Right lobe of liver (tissue), 6 donors: ENCODE measurements at regions not wholly inside any gene's neighbourhood (a gene's known extent, or its start where the extent isn't known, plus 50 kb on each side); places are given as distances from the start of the nearest gene placed in this dataset.

Source experiments
- ATAC-seq, 4 donors: fragments of 200-7000 bp; cut with Tn5 transposase; one replicate each; pipeline ENCODE4 v1.9.1; 2020; ENCODE audit warnings: mild to moderate bottlenecking in 4 of 4, moderate library complexity in 4 of 4
- DNase-seq, 3 donors: peaks; one replicate each; pipeline ENCODE4 v3.0.0-alpha.2; 2020
- H3K27ac ChIP-seq, 3 donors: fragments of 200-600 bp; one replicate each; pipeline ENCODE4 v1.8.0; 2022
- H3K27me3 ChIP-seq, 2 donors: fragments of 200-600 bp; one replicate each; pipeline ENCODE4 v1.8.0; 2022
- H3K36me3 ChIP-seq, 4 donors: fragments of 200-600 bp; sonication (generic) in 1 of 4; one replicate each; pipeline versions ENCODE4 v1.5.1 to v1.8.0; 2017 to 2022; ENCODE audit warnings: control low read depth in 1 of 4
- H3K4me1 ChIP-seq, 4 donors: fragments of 200-600 bp; sonication (generic) in 1 of 4; one replicate each; pipeline versions ENCODE4 v1.5.1 to v1.8.0; 2017 to 2022; ENCODE audit warnings: control low read depth in 1 of 4
- H3K4me3 ChIP-seq, 3 donors: fragments of 200-600 bp; one replicate each; pipeline ENCODE4 v1.8.0; 2022
- H3K9me3 ChIP-seq, 4 donors: fragments of 200-600 bp; sonication (generic) in 1 of 4; one replicate each; pipeline versions ENCODE4 v1.5.1 to v1.8.0; 2017 to 2022; ENCODE audit warnings: control low read depth in 1 of 4
- POLR2A ChIP-seq: fragments of 450-650 bp; IDR thresholded peaks from one replicate; pipeline ENCODE4 v1.6.1; 2017; ENCODE audit warnings: antibody characterized with exemption, mild to moderate bottlenecking
- WGBS: methylation state at CpG from one replicate; pipeline ENCODE4 v1.1.6; 2018; ENCODE audit warnings: low coverage, low lambda C conversion rate; ENCODE audit not compliant: insufficient coverage; ENCODE audit errors: missing lambda C conversion rate; 5-methylcytosine and 5-hydroxymethylcytosine counted together
- intact Hi-C, 2 donors: fragments of 100-400 bp; cut with DNase I; formaldehyde crosslinking; loops; one replicate each; pipeline versions ENCODE4 v1.11.2 to v1.14.1; 2022
- TF ChIP-seq, protein P1 (sequence below), 4 donors: fragments of 200-600 bp in 3 of 4; fragments of 450-650 bp in 1 of 4; IDR thresholded peaks; one replicate each; pipeline versions ENCODE4 v1.5.1 to v1.8.0; 2016 to 2022; ENCODE audit warnings: antibody characterized with exemption in 4 of 4, mild to moderate bottlenecking in 2 of 4
- donor health status: DM: no; HTN: yes; CAD: no.
- donor health status: DM: no; HTN: no; CAD: no.
- donor health status: DM: no; HTN: no; CAD: no.
- donor health status: DM: no; HTN: yes; CAD: no.
- donor health status: DM: no; HTN: yes; CAD: no.

DNA sequence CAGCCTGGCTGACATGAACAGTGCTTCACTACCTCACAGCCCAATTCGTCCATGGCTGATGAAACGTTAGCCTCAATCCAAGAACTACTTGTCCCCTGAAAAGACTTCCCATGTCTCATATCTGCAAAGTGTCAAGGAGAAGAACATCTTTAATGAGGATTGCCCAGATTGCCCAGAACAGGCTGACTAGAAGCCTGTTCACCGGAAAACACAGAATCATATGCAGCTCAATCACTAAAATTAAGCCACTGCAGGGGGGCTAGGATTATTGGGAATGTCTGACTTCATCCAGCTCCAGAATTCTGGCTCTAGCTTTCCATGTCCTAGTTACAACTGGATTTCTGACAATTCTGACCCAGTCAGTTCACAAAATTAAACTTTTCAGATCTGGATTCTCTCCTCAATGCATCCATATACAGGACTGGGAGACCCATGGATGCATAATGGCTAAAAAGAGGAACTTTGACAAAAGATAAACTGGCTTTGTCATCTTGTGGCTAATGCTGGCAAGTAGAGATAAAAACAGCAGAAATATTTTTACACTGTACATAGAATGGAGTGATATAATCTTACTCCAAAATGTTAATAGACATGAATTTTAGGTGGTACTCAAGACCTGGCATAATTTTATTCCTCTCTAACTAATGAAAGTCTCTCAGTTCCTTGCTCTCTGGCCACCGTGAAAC, 467.0 kb upstream of the POT1 start:
- Histone ChIP-seq H3K9me3 (no peaks in the 10 kb centered on the region), H3K36me3 (no peaks in the 10 kb centered on the region), H3K4me3 (no peak overlapping the region), H3K27me3 (no peaks in the 10 kb centered on the region), H3K27ac (no peak overlapping the region), H3K4me1 (no peaks in the 10 kb centered on the region)
- no peak for TF ChIP-seq POLR2A
- no peak for ATAC-seq
- no peak for DNase-seq
- intact Hi-C loops, result no loop called here
- 30% methylated on average over 4 of the region's 4 CpGs for WGBS

DNA sequence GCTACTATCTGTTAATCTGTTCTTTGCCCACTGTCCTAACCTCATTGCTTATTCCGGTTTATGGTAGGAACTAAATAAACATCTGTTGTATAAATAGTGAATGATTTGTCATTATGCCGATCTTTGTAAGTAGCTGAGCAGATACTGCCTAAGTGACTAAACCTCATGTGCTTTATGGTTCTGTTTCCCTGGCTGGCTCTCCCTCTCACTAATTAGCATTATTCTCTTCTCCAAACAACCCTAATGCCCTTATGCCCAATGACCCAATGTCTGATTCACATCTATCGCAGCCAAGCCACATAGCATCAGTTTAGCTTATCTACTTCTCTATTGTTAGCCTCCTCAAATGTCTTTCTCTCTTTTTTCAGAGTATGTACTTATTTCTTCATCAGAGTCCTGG, 462.3 kb upstream of the POT1 start:
- DNase-seq (no peak), ATAC-seq (no peak)
- no peak for TF ChIP-seq POLR2A
- TF ChIP-seq, protein P1, sequence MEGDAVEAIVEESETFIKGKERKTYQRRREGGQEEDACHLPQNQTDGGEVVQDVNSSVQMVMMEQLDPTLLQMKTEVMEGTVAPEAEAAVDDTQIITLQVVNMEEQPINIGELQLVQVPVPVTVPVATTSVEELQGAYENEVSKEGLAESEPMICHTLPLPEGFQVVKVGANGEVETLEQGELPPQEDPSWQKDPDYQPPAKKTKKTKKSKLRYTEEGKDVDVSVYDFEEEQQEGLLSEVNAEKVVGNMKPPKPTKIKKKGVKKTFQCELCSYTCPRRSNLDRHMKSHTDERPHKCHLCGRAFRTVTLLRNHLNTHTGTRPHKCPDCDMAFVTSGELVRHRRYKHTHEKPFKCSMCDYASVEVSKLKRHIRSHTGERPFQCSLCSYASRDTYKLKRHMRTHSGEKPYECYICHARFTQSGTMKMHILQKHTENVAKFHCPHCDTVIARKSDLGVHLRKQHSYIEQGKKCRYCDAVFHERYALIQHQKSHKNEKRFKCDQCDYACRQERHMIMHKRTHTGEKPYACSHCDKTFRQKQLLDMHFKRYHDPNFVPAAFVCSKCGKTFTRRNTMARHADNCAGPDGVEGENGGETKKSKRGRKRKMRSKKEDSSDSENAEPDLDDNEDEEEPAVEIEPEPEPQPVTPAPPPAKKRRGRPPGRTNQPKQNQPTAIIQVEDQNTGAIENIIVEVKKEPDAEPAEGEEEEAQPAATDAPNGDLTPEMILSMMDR (IDR thresholded peaks at IDR 0.05), result no peak
- H3K4me3 ChIP-seq, result no peak overlapping the region
- 58% methylated on average over 3 of the region's 3 CpGs for WGBS
- H3K27ac ChIP-seq, result no peak overlapping the region
- H3K36me3 ChIP-seq, result no peaks in the 10 kb centered on the region
- intact Hi-C loops, result no loop called here
- no peaks in the 10 kb centered on the region for H3K27me3 ChIP-seq
- H3K4me1 ChIP-seq, result no peaks in the 10 kb centered on the region
- H3K9me3 ChIP-seq, result no peaks in the 10 kb centered on the region

DNA sequence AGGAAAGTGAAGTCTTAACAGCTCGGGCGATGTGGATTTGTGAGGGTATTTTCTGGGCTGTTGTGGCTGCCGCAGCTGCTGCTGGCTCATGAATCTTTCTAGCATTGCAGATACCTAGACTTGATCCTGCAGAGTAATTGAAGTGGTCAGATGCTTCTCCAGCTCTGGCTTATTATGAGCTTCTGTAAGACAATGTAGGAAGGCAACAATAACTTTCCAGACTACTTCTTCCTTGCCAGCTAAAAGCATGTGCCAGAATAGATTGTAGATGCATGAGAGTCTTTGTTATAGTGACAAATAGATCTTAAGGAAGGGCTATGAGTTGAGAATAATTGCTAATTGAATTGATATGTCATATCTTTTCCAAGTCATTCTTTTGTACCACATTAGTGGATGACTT, 461.4 kb upstream of the POT1 start:
- WGBS, result 36% methylated on average over 3 of the region's 3 CpGs
- ATAC-seq, result no peak
- Histone ChIP-seq H3K27me3 (no peaks in the 10 kb centered on the region), H3K4me3 (no peak overlapping the region), H3K9me3 (no peaks in the 10 kb centered on the region), H3K36me3 (no peaks in the 10 kb centered on the region), H3K4me1 (no peaks in the 10 kb centered on the region), H3K27ac (no peak overlapping the region)
- DNase-seq, result no peak
- TF ChIP-seq, protein P1 (IDR thresholded peaks at IDR 0.05), result no peak
- intact Hi-C loops, result no loop called here

DNA sequence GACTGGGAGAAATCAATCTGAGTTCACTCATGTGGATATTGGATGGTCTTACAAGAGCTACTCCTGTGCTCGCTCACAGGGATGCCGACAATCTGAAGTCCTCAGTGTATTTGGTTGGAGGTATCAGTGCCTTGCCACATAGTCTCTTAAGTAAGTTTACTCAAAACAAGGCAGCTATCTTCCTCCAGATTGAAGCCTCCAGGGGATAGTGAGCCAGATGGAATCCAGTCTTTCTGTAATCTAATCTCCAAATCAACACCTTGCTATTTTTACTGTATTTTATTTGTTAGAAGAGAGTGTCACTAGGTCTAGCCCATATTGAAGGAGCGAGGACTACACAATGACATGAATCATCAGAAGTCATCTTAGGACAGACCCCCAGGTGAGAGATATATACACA, 456.6 kb upstream of the POT1 start:
- DNase-seq, result no peak
- TF ChIP-seq POLR2A, result no peak
- TF ChIP-seq, protein P1 (IDR thresholded peaks at IDR 0.05), result no peak
- Histone ChIP-seq H3K27ac (no peak overlapping the region), H3K4me3 (no peak overlapping the region), H3K36me3 (no peaks in the 10 kb centered on the region), H3K9me3 (no peaks in the 10 kb centered on the region), H3K27me3 (no peaks in the 10 kb centered on the region), H3K4me1 (no peaks in the 10 kb centered on the region)
- intact Hi-C loops, result no loop called here
- 50% methylated on average over 3 of the region's 3 CpGs for WGBS
- ATAC-seq, result no peak

DNA sequence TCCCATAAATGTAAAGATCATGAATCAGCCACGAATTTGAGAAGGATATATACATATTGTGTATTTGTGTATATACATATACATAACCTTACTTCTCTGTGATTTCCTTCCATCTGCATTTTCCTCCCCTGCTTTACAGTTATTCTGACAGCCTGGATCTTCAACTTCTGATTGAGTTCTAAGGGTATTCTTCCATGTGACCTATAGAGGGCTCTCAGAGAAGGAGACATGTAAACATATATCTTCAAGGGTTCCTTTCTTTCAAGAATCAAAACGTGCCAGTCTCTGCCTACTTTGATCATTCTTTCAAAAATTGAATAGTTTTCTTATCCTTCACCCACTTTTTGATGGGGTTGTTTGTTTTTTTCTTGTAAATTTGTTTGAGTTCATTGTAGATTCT, 453.7 kb upstream of the POT1 start:
- WGBS, result 6% methylated on average over 2 of the region's 2 CpGs
- ATAC-seq (no peak), DNase-seq (no peak)
- Histone ChIP-seq H3K4me3 (no peak overlapping the region), H3K4me1 (no peaks in the 10 kb centered on the region), H3K9me3 (no peaks in the 10 kb centered on the region), H3K27ac (no peak overlapping the region), H3K36me3 (no peaks in the 10 kb centered on the region), H3K27me3 (no peaks in the 10 kb centered on the region)
- no peak for TF ChIP-seq POLR2A
- TF ChIP-seq, protein P1 (IDR thresholded peaks at IDR 0.05), result no peak
- intact Hi-C loops, result no loop called here
